Hematopoietic multipotent progenitor cell treated with erythropoietin and hydrocortisone succinate and interleukin-3 and kit ligand, for 17 days (in vitro differentiated cells): ENCODE measurements at regions not wholly inside any gene's neighbourhood (a gene's known extent, or its start where the extent isn't known, plus 50 kb on each side); places are given as distances from the start of the nearest gene placed in this dataset.
"Not testable (repeated sequence)": the region's sequence is repeated elsewhere in the genome, so short reads cannot be mapped to it uniquely, and the experiment has no call there.

Experiments used
- DNase-seq: peaks from one replicate; pipeline ENCODE4 v3.0.0-alpha.2; 2015; ENCODE audit warnings: low spot score

DNA sequence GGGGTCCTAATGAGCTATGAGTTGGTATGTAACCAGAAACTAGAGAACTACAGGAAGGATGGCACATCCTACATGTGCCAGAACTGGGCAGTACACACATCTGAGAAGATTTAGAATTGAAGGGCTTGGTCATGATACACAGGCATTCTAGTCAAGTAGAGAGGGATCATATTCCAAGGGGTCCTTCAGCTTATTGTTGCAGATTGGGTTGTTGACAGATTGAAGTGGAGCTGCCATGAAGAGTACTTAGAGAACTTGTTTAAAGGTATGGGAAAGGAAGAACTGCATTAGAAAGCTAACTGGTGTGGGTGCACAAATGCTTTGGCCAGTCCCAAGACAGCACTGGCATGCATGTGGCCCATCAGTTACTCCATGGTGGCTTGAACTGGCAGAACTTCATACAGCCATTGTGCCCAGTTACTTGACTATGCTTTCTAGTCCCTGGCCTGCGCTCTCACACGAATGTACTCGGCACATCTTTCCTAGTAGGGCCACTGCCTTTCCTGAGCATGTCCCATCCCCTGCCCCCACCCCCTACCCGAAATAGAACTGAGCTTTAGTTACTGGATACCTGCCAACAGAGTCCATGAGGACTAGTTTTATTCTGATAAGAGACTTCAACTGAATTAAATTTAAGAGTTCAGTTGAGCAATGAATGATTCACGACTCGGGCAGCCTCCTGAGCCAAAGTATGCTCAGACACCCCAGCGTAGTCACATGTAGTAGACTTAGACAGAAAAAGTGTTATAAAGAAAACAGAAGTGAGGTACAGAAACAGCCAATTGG is 64.0 kb downstream of the CCNG2 start:
- DNase-seq: no peak

DNA sequence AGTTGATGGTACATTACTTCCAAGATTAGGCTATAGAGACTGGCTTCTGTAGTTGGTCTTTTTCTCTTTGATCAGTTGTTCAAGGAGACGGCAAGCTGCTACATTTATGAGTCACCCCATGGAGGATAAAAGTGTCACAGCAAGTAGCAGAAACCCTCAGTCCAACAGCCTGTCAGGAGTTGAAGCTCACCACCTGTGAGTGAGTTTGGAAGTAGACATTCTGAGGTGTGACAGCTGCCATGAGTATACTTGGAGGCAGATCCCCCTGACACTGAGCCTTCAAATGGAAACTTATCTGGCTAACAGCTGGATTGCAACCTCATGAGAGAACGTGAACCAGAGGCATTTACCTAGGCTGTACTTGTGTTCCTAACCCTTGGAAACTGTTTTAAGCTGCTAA is 68.0 kb downstream of the CCNG2 start:
- DNase-seq: no peak

DNA sequence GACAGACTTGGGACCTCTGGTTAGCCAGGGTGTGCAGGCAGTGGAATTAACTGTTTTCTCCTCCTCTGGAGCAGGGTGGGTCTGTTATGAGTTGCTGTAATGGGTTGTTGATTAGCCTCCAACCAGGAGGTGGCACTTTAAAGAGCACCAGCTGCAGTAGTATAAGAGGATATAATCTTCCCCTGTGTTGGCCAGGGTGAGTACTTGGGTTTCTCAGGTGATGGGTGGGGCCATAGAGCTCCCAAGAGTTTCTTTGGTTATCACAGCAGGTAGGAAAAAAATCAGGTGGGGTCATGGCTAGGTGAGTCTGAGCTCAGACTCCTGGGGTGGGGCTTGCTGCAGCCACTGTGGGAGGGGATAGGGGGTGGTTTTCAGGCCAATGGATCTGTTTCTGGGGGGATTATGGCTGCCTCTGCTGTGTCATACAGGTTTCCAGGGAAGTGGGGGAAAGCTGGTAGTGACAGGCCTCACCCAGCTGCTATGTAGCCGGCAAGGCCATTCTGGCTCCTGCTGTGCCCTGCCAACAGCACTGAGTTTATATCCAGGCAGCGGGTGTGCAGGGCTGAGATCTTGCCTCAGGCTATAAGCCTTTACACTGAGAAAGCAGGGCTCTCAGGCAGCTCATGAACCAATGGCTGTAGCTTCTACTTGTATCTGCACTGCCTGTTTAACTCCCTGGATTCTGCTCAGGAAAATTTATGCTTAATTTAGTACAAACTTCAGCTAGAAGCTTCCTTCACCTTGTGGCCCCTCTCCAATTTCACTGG is 70.1 kb downstream of the CCNG2 start:
- no peak for DNase-seq

DNA sequence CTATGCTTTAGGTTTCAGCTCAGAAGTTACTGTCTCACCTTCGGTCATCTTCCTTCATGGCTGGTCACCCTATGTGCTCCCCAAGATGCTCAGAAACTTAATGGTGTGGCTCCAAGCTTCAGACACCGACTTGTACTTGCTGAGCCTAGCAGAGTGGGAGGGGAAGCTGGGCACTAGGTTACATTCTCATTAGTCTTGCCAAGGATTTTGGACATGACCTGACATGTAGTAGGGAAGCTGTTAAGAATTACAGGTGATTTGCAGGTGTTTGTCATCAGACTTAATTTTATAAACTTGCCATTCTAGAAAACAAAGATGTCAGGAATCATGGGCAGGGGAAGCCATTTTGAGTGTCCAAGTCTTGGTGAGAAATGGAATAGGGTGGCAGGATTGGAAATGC is 72.4 kb downstream of the CCNG2 start:
- DNase-seq: no peak

DNA sequence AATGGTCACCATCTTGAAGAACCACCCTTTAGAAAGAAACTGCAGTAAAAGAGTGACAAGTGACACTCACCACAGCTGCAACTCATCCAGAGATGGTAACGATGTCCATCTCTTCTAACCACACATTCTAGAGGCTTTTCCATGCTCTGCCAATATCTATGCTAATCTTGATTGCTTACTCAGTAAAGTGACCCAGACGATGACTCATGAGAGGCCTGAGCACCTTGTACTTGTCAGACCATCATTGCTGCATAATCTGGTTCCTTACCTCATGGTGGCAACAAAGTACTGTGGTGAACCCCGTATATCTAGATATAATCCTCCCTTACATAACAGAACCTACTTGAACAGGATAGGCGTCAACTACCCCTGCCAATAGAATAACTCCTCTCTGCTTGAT is 75.6 kb downstream of the CCNG2 start:
- DNase-seq: no peak

DNA sequence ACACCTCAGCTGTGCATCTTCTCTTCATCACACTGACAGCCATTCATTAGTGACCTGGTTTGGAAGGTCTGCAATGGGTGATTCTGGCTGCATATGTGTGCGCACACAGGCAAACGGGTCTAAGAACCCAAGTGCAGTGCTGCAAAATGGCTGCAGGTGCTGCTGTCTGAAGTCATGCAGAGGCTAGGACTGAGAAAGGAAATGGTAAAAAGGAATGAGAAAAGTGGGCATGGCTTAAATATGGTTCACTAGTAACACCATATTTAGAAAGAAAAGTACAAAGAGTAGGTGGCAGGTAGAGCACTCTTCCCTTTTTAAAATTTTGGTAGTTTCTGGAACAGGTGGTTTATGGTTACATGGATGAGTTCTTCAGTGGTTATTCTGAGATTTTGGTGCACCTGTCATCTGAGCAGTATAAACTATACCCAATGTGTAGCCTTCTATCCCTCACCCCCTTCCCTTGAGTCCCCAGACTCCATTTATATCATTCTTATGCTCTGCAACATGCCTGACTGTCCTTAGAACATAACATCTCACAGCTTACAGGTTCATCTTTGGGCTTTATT is 78.4 kb downstream of the CCNG2 start:
- no peak for DNase-seq

DNA sequence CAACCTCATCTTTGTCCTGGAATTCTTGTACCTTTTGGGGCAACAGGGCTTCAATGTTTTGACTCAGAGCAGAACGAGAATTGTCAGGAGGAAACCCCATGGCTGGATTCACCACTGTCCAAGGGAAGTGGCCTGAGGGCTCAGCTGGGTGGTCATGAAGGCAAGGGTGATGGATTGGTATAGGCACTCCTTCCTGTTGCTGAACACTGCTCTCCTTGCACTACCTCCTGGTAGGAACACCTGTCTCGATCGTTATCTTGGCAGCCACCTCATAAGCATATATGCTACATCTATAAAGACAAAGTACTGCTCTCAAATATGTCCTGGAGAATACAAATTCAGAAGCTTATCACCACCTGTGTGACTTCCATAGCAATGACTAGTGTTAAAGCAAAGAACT is 79.8 kb downstream of the CCNG2 start:
- DNase-seq: no peak

DNA sequence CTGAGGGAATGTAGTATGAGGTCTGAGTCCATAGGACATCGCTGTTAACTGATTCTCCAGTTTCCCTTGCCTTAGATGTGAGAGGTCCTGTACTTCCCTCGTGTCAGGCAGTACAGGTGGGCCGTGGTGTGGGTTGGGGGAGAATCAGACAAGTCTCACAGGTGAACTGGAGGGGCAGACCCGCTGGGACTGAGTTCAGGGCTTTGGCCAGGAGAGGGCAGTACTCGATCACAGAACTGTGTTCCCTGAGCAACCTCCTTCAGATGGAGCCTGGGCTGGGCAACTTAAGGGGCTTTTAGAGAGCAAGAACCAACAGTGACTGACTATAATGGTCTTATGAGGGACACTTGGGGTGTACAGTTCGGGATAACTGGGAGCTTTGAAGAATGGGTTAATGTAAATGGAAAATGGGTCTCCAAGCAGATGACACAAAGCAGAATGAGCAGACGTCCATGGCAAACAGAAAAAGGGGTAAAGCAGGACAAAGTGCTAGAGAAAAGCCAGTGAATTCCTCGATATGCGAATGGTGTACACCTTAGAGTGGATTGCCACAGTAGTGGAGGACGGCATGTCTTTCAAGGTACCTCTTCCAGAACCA is 83.6 kb downstream of the CCNG2 start:
- DNase-seq: peak; percentile 23

DNA sequence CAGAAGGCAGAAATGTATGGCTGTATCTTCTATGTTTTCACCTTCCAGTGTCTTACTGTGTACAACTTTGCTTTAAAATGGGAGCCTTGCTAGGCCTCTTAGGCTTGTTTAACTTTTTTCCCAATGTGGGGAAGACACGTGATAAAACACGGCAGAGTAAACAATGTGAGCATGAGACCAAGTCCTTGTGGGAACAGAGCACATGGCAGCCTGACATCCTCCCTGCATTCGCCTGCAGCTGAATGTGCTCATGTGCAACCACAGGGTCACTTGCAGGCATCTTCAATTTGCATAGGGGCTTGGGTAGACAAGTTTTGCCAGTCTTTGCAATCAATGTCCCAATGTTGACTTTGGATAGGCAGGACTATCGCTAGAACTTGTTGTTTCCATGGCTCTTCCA is 91.8 kb downstream of the CCNG2 start:
- no peak for DNase-seq

DNA sequence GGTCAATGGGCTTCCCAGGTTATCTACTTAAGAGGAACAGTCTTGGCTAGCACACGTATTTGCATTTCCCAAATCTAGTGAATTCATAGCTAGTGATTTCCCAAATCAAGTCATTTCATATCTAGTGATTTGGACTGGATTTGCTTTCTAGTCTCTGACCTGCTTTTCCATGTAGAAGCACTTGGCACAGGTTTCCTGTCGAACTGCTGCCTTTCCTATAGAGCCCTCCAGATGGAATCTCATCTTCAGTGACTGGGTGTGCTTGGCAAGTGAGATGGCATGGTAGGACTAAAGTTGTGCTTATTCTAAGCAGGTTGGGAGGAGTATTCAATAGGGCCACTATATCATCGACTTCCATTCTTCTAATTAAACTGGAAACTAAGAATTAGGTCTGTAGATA is 94.7 kb downstream of the CCNG2 start:
- no peak for DNase-seq

DNA sequence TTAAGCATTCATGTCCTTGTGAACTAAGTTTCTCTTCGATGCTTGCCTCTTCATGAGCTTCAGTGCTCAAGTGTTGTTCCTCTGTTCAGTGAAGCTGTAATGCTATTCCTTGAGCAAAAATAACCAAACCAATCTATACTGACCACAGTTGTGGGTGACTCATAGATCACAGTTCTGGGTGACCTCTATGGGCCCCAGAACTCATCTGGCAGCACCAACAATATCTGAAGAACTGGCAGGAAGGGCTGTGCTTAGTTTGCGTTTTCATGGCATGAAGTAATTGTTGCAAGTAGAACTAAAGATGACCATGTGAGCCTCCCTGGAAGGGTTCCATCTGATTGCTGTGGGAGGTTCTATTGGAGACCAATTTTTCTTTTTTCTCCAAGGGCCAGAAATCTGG is 106.2 kb downstream of the CCNG2 start:
- DNase-seq: no peak

DNA sequence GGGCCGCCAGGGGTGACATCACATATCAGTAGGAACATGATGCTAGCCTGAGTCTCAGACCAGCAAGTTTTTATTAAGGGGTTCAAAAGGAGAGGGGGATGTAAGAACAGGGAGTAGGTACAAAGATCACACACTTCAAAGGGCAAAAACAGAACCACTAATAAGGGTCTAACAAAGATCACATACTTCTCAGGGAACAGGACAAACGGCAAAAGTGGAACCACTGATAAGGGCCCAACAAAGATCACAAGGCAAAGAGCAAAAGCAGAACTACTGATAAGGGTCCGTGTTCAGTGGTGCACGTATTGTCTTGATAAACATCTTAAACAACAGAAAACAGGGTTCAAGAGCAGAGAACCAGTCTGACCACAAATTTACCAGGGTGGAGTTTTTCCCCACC is 107.0 kb downstream of the CCNG2 start:
- DNase-seq: not testable (repeated sequence)

DNA sequence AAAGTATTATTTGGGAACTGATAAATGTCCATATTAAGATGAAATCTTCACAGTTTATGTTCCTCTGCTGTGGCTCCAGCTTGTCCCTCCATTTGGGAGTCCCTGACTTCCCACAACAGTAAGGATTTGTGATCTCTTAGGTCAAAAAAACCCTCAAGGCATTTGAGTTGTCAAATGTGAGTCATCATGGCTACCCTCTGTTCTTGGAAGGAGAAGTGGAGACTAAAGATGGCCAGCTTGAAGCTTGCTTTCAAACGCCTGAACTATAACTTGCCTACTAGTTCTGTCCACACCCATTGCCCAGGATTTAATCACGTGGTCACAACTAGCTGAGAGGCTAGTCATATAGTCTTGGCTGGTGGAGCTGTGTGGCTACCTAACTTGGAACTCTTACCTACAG is 107.8 kb downstream of the CCNG2 start:
- no peak for DNase-seq

DNA sequence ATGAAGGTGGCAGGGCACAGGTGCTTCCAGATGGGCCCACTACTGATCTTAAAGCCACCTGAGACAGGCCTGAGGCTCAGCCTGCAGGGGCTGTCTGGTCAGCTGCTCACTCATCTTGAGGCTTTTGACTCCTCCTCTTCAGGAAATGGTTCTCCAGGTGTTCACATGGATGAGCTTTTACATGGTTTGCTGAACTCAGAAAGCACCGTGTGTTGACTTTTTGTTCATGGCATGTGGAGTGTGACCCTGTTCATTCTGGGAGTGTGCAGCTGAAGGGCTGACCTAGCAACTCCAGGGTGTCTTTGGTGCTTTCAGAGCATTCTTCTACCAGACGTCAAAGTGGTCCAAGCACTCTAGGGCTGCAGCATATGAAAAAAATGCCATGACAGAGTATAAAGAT is 111.1 kb downstream of the CCNG2 start:
- DNase-seq: no peak

DNA sequence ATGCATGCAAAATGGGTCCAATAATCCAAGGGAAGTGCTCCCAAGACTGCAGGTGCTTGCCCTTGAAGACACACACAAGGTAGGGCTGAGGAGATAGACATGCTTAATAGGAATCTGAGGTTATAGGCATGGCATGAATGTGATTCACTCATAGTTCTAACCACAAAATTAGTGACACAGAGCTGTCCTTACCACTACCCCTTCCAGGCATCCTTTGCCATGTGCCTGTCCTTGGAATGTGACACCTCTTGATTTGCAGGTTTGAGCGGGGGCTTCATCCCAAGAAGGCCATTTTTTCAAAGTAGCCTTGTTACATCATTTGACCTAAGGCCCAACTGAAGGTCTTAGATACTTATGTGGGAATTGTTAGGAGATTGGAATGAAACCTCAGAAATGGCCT is 112.5 kb downstream of the CCNG2 start:
- DNase-seq: no peak

DNA sequence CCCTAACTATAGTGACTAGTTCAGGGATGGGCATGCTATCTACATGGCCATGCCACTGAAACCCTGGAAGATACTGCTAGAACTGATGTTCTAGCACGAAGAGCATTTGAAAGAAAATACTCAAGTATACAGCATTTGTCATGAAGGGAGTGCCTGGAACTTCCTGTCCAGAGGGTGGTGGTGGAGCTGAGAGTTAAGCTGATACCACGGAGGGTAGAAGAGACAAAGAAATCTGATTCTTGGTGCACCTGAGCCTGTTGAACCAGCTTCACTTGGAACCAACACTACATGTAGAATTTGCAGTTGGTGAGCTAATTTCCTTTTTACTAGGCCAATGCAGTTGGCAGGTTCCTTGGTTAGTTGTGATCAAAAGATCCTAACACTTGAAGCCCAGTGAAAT is 116.4 kb downstream of the CCNG2 start:
- no peak for DNase-seq

DNA sequence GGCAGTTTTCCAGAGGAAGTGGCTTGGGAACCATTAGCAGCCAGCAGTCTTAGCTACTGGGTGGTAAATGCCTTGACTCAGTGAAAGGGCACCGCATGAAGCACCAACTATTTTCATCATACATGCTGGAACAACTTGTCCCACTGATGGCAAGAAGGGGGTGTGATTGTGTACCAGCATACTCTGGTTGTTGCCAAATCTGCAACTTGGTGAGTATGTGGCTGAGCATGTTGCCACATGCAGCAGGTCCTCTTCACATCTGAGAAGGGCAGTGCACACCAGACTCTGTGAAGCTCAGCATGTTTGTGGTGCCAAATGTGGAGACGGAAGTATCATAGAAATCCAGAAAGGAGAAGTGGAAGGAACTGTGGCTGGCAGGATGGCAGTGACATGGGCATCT is 122.1 kb downstream of the CCNG2 start:
- DNase-seq: not testable (repeated sequence)

DNA sequence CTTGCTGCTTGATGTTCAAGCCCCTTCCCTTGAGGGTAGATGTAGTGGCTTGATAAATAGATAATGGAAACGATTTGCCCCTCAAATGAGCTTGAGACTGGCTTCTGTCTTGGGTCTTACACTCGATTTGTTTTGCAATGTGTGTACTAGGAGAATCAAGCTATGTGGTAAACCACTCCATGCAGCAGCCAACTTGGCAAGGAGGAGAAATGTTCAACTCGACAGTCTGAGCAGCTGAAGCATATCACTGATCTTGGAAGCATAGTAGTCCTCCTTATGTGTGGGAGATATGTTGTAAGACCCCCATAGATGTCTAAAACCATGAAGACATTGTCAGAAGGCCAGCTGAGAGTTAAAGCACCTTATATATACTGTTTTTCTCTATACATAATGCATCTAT is 125.3 kb downstream of the CCNG2 start:
- no peak for DNase-seq

DNA sequence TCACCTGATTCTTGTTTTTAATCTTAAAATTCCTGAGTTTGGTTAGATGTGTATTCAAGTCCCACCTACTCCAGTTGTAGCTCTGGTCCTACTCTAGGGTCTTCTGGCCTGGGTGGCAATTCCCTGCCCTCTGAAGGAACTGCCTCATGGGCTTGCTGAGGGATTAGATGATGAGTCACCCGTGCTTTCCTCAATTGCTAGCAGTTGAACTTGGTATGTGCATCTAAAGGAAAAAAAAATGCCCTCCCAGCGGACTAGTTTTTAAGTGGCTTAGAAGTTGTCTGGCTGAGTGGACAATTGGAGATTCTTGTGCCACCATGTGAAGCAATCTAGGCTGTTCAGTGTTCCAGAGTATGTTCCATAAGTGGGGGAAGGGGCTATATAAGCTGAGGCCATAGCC is 127.0 kb downstream of the CCNG2 start:
- DNase-seq: no peak

DNA sequence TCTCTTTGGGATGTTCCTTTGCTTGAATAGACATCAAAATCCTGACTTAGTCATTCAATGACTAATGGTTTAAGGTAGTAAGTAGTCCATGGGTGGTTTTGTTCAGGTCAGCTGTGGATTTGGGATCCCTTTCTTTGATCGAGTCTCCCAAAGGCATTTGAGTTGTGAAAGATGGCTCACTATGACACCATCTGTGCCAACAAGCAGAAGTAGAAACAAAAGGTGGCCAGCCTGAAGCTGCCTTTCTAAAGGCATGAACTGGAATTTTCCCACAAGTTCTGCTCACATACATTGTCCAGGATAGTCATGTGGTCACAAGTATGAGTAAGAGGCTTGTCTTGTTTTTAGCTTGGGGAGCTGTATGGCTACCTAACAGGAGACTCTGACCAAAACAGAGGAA is 129.9 kb downstream of the CCNG2 start:
- DNase-seq: no peak

DNA sequence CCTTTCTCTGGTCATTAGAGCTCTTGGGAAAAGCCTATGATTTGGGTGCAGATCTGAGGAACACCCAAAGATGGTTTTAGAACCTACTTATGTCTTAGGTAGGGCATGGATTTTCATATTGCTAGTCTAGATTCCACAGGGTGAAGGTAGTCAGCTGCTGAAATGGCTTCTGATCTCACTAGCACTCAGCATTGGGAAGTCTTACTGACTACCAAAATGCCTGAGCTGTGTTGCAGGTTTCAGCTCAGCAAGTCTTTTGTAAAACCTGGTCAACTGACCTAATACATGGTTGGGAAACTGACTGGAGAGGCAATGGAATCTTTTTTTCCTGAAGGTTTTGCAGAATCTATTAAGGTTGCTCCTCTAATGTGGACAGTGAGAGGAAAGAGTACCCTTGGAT is 136.4 kb downstream of the CCNG2 start:
- DNase-seq: no peak

DNA sequence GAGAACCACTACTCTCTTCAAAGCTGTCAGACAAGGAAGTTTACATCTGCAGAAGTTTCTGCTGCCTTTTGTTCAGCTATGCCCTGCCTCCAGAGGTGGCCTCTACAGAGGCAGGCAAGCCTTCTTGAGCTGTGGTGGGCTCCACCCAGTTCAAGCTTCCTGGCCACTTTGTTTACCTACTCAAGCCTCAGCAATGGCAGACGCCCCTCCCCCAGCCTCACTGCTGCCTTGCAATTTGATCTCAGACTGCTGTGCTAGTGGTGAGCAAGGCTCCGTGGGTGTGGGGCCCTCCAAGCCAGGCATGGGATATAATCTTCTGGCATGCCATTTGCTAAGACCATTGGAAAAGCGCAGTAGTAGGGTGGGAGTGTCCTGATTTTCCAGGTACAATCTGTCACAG is 144.0 kb downstream of the CCNG2 start:
- not testable (repeated sequence) for DNase-seq

DNA sequence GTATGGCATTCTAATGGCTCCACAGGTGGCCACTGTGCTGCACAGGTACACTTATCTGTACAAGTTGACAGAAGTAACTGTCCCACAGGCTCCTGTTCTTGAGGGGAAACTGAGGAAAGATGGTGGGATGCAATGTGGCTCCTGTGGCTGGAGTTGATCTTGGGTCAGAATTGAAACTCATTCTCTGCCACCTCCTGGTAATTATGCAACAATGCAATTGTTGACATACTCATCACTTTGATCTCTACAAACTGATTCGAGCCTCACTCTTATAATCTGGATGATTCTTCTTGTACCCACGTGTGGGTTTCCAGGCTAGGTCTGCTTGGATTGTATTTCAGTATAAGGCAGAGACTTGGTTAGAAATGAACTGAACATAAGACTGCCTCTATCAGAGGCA is 148.8 kb downstream of the CCNG2 start:
- DNase-seq: no peak
